SK-N-DZ (cell line): ENCODE measurements at regions not wholly inside any gene's neighbourhood (a gene's known extent, or its start where the extent isn't known, plus 50 kb on each side); places are given as distances from the start of the nearest gene placed in this dataset.

Experiments used
- DNase-seq: peaks from one replicate; pipeline ENCODE4 v3.0.0-alpha.2; 2015; ENCODE audit warnings: low spot score

DNA sequence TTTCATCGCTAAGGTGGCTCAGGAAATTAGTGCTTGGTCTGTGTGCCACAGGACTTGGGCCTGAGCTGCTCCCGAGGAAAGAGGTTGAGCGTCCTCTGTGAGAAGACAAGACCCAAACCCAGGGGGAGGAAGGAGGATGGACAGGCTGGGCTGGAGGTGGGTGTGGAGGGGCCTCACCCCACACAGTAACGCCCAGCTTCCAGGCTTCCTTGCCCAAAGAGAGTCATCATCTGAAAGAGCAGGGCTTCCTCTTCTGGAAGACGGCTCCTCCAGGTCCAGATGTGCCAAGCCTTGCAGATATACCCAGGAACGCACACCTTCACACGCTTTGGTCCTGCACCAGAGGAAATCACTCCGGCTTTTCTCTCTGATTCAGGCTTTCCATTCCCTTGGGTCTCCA, 127.8 kb upstream of the MGMT start:
- no peak for DNase-seq

DNA sequence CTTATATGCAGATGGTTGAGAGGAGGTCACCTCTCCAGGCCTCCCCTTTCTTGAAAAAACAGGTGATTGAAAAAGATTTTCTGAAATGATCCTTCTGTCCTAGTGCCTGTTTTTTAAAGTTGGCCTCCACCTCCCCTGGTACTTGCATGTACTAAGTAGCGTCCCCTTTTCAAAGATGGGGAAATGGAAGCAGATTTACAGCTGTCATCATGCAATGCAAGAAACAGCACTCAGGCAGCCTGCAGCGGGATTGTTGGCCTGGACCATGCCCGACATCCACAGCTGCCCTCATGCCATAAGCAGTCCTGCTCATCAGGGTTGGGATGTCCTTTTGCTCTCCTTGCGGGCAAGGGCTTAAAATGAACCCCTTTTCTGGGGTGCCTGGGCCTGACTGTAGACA, 127.2 kb upstream of the MGMT start:
- no peak for DNase-seq

GRCh38 chr10:129341087-129341486, 126.0 kb upstream of the MGMT start:
- DNase-seq = no peak

DNA sequence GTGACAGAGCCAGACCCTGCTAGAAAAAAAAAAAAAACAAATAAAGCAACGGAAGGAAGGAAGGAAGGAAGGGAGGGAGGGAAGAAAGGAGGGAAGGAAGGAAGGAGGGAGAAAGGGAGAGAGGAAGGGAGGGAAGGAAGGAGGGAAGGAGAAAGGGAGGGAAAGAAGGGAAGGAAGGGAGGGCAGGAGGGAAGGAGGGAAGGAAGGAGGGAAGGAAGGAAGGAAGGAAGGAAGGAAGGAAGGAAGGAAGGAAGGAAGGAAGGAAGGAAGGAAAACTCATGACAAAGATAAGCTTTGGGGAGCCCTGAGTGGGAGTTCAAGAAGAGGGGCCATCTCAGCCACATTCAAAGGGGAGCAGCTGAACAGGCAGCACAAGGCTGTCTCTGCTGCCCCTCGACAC, 124.7 kb upstream of the MGMT start:
- no peak for DNase-seq

GRCh38 chr10:129343141-129343540, 123.9 kb upstream of the MGMT start:
- DNase-seq = no peak

DNA sequence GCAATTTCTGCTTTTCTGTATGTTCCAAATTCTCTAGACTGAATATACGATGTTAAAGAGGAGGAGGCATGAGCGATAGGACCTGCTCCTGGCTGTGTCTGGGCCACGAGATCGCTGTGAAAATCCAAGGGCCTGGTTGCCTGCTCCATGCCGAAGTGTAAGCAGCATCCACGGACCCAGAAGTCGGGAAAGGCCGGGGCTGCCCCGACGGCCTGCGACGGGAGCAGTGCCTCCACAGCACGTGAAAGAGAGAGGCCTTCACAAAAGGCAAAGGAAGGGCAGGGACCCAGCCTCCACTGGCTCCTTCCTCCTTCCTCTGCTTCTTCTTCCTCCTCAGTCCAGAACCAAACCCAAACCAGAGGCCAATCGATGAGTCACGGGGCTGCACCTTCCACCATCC, 122.9 kb upstream of the MGMT start:
- DNase-seq = no peak

DNA sequence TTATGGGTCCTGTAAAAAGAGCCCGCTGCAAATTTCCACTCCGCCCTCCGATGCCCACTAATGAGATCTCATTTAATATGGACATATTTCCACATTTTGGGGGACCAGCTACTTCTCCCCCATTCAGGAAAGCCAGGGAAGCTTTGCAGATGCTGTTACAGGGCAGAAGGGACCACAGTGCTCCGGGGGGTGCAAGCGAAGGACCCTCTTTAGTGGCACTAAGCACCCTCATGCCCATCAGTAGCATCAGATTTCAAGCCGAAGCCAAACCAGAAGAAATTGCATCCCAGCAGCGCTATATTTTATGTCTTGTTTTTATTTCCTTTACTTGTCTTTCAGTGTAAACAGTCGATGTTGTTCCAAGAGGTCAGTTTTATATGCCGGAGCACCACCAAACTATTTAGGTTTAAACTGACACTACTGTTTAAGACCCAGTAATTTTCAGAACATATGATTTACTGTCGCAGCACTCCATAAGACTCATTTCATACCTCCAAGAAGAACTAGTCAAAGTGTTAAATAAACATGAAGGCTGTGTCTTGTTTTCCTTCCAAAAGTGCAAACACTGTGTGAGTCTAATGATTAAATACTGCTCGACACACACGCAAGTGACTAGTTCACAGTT, 122.2 kb upstream of the MGMT start:
- no peak for DNase-seq

- no peak for DNase-seq
Observed at GRCh38 chr10:129345763-129346162, 121.3 kb upstream of the MGMT start.

DNA sequence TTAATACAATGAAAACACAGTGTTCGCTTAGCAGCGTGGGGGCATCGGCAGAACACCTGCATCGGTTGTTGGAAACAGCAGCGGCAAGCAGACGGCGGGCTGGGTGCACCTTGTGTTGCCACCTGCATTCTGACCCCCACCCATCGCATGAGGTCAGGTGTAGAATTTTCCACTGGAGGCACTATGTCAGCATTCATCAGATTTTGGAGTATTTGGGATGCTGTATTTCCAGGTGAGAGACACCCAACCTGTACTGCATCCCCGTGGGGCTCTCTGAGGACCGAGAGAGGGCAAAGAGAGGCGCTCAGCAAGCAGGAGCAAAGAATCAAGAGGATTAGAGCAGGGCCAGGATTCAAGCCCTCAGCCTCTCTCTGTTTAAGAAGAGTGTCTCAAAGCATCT, 116.4 kb upstream of the MGMT start:
- DNase-seq = no peak

GRCh38 chr10:129353101-129353500, 113.9 kb upstream of the MGMT start:
- DNase-seq = no peak

DNA sequence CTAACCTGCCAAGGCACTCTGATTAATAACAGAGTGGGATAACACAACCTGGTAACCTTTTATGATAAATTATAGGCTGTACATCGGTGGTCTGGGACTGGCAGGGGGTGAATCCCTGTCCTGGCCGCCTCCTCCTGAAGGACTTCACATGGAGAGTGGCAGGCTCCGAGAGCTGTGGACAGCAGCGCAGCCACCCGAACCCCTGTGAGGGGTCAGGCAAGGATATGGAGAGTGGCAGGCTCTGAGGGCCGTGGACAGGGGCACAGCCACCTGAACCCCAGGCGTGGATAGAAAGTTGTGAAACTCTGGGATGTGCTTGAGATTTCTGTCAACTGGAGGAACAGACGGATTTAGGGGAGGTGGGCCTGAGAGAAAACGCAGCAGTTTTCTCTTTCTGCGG, 107.0 kb upstream of the MGMT start:
- no peak for DNase-seq

DNA sequence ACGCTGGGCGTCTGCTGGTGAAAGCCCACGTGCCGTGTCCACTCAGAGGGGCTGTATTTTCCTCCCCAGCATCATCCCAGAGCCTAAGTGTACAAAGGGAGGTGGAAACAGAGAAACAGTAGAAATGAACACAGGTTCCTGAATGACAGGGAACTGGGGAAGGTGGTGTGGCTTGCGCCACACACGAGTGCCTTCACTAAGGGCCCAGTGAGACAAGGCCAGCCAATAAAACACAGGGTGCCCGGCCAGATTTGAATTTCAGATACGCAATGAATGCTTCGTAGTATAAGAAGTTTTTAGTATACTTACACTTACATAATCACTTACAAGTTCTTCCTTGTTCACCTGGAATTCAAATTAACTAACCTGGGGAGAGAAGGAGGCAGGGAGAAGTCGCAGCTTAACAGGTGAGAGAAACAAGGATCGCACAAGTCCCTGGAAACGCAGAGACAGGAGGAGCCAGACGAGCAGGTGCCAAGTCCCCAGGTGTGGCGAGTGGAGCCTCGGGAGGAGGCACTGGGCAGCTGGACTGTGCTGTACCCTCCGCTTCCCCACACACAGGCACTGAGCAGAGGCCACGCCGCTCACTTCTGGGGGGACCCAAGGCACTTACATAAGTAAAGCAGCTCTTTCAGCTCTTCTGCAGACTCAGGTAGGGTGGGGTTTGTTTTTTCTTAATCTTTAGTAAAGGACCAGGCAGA, 105.2 kb upstream of the MGMT start:
- no peak for DNase-seq

DNA sequence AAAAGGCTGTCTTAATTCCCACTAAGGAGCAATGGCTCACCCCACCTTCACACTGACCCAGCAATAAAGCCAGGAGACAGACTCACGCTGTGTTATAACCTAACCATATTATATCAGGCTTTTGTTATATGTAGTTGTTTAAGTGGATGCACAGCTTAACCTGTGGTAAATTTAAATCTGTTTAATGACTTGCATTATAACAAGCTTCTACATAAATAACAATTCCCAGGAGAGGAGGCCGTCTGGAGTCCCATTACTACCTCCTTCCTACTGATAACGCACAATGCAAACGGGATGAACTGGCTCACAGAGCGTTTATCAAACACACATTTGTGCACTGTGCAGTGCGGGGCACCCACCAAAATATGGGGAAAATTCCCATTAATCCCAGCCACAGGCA, 102.1 kb upstream of the MGMT start:
- DNase-seq = no peak

DNA sequence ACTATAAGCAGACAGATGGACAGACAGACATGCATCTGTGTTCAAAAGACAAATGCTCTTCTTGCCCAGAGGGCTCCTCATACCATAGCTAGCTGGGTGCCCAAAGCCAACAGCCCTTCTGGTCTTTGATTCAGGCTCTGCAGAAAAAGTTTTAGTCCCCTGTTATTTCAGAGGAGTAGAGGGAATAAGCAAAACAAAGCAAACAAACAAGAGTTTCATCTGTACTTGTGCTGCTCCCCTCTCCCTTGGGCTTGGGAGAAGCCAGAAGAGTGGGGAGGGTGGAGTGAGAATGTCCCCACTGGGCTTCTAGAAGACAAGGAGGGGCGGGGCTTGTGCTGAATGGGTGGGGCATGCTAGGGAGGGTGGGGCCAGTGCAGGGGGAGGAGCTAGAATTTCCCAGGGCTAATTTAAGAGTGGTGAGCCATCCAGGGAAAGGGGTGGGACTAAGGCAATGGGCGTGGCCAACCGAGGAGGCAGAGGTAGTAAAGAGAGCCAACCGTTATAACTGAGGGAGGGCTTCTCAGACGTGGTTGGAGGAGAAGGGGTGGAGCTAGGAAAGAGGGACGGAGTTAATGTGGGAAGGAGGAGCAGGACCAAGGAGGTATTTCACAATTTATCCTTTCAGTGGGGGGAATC, 101.2 kb upstream of the MGMT start:
- no peak for DNase-seq

GRCh38 chr10:129366450-129366849, 100.6 kb upstream of the MGMT start:
- DNase-seq = no peak

DNA sequence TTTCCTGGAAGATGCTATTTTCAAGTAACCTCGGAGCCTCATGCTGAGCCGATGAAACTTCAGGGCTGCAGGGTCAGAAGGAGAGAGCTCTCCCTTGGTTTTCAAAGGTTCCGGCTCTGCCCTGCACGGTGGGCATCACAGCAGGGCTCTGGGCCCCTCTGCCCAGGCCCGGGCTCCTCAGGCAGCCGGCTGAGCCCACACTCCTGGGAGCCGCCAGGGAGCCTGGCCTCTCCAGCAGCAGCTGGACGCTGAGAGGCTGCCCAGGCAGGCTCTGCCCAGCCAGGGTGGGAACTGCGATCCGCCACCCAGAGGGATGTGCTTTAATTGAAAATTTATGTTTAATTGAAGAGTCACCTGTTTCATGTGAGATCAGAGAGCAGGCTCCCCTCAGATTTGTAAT, 97.5 kb upstream of the MGMT start:
- no peak for DNase-seq

GRCh38 chr10:129371541-129371940, 95.5 kb upstream of the MGMT start:
- DNase-seq = no peak

DNA sequence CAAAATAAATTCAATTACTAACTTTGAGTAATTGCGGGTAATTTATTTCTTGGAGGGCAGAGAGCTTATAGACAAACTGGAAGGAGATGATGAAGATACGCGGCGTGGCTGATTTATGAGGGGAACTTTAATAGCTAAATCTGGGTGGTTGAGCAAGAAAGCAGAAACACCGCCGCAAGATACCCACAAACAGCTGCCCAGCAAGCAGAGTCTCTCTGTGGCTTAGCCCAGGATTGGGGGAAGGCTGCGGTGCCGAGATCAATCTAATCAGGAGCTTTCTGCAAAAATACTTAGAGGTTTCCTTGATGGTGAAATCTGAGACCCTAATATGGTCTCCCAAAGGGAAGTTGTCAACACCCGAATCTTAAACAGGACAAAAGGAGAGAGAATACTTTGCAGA, 94.9 kb upstream of the MGMT start:
- no peak for DNase-seq

DNA sequence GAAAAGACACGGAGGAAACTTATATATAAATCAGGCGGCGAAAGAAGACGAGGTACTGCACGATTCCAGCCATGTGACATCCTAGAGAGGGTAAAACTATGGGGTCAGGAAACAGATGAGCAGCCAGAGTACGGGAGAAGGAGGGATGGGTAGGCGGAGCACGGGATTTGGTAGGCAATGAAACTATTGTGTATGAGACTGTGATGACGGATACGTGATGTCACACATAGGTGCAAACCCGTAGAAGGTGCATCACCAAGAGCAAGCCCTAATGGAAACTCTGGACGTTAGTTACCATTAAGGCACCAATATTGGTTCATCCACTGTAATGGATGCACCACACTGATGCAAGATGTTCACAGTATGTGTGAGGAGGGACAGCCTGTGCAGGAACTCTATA, 93.8 kb upstream of the MGMT start:
- DNase-seq = no peak

- DNase-seq = no peak
Observed at GRCh38 chr10:129373718-129374117, 93.3 kb upstream of the MGMT start.

- no peak for DNase-seq
Observed at GRCh38 chr10:129375171-129375570, 91.9 kb upstream of the MGMT start.

DNA sequence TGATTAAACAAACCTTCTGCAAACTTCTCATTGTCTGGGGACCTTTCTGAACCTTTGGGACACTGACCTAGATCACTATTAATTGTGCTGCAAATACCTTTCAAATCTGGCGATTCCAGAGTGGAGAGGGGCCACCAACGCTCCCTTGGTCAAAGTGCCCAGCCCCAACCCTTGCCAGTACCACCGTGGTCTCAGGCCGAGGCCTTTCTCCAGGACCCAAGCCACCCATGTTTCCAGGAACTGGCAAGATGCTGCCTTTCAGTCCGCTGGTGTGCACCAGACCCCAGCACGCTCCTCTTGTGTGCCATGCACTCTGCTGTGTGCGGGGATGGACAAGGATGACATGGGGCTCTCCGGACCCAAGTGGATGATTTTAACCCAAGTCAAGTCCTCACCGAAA, 91.1 kb upstream of the MGMT start:
- no peak for DNase-seq

- DNase-seq = no peak
Observed at GRCh38 chr10:129380279-129380678, 86.8 kb upstream of the MGMT start.
